Stimulated activated CD4-positive, alpha-beta T cell treated with anti-CD3 and anti-CD28 coated beads, Interleukin-4, amount 100 ng/mL, for 48 hours (primary cell): ENCODE measurements at regions not wholly inside any gene's neighbourhood (a gene's known extent, or its start where the extent isn't known, plus 50 kb on each side); places are given as distances from the start of the nearest gene placed in this dataset.
"Not testable (repeated sequence)": the region's sequence is repeated elsewhere in the genome, so short reads cannot be mapped to it uniquely, and the experiment has no call there.

Experiments used
- DNase-seq, 2 donors: peaks; one replicate each; pipeline ENCODE4 v3.0.0-alpha.2; 2020; ENCODE audit warnings: low read depth in 2 of 2

DNA sequence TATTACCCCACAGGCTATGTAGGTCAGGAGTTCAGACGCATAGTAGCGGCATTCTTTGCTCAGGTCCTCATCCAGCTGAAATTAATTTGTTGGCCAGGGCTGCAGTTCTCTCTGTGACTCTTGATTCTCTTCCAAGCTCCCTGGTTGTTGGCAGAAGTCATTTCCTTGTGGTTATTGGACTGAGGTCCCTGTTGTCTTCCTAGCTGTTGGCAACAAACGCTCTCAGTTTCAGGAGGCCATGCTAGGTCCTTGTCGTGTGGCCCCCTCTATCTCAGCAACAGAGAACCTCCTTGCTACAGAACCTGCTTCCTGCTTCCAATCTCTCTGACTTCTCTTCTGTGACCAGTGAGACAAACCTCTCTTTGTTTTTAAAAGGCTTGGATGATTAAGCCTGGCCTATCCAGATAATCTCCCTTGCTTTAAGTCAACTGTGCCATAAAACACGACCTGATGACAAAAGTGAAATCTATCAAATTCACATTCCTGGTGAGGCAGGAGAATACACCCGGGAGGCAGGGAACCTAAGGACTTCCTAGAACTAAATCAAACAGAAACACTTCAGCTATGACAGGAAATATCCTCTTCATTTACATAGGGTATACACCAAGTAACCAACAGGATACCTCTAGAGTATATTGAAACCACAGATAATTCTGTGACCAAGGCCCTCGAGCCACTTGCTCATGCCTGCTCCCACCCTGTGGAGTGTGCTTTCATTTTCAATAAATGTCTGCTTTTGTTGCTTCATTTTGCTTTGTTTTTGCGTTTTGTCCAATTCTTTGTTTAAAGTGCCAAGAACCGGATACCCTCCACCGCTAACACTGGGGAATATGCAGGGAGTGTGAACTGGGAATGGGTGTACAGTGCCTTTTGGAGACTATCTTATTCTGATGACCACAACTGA is 196.0 kb downstream of the BTBD3 start:
- DNase-seq, result no peak

DNA sequence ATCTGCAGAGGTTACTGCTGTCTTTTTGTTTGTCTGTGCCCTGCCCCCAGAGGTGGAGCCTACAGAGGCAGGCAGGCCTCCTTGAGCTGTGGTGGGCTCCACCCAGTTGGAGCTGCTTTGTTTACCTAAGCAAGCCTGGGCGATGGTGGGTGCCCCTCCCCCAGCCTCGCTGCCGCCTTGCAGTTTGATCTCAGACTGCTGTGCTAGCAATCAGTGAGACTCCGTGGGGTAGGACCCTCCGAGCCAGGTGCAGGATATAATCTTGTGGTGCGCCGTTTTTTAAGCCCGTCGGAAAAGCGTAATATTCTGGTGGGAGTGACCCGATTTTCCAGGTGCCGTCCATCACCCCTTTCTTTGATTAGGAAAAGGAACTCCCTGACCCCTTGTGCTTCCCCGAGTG is 211.4 kb downstream of the BTBD3 start:
- DNase-seq, result not testable (repeated sequence)

DNA sequence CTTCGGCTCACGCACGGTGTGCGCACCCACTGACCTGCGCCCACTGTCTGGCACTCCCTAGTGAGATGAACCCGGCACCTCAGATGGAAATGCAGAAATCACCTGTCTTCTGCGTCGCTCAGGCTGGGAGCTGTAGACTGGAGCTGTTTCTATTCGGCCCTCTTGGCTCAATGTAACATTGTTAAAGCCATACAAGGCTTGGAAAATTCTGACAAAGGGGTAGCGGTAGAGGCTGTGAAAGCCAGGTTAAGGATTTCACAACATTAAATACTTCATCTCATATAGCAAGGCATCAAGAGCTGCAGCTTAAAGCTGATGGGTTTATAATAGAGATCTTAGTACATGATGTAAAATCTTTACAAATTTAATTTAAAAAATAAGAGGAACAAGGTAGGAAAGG is 211.8 kb downstream of the BTBD3 start:
- DNase-seq, result not testable (repeated sequence)

DNA sequence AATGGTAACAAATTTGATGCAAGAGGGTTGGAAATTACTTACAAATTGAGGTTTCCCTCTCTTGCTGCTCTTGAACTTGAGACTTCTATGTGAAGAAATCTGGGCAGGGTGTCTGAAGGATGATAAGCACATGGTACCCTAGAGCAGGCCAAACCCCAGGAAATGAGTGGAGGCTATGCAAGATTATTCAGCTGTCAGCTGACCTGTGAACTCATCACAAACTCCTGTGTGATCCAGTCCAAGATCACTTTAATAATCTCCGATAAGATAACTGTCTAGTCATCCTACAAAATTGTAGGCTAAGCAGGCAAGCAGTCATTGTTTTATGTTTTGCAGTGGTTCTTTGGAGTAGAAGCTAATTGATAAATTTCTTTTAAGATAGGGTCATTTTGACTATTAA is 213.1 kb downstream of the BTBD3 start:
- DNase-seq, result no peak

DNA sequence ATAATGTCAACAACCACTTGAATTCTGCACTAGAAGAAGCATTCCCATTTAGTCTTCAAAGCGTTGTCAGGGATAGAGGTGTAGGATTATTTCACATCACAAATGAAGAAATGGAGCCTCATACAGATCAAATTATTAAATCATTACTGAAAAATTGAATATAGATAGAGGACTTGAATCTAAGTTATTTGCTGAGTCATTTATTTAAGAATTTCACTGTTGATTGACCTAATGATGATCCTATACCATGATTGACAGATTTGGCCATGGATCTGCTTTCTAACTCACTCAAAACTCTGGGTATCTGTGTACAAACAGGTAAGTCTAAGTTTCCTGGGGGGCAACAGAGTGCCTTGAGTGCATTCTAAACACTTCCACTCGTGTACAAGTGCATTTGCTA is 215.9 kb downstream of the BTBD3 start:
- DNase-seq, result no peak

DNA sequence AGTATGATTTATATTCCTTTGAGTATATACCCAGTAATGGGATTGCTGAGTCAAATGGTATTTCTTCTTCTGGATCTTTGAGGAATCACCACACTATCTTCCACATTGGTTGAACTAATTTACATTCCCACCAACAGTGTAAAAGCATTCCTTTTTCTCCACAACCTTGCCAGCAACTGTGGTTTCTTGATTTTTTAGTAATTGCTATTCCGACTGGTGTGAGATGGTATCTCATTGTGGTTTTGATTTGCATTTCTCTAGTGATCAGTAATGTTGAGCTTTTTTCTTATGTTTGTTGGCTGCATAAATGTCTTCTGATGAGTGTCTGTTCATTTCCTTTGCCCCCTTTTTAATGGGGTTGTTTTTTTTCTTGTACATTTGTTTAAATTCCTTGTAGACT is 228.3 kb downstream of the BTBD3 start:
- DNase-seq, result not testable (repeated sequence)

DNA sequence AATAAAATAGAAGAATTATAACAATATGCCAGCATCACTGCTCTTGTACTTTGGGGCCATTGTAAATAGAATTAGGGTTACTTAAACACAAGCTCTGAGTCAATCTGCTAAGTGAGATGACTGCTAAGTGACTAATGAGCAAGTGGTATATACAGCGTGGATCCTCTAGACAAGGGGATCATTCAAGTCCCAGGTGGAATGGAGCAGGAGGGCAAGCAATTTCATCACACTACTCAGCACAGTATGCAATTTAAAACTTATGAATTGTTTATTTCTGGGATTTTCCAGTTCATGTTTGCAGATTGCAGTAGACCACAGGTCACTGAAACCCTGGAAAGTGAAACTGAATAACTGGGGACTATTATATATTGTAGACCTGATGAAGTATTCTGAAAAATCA is 235.3 kb downstream of the BTBD3 start:
- no peak for DNase-seq

DNA sequence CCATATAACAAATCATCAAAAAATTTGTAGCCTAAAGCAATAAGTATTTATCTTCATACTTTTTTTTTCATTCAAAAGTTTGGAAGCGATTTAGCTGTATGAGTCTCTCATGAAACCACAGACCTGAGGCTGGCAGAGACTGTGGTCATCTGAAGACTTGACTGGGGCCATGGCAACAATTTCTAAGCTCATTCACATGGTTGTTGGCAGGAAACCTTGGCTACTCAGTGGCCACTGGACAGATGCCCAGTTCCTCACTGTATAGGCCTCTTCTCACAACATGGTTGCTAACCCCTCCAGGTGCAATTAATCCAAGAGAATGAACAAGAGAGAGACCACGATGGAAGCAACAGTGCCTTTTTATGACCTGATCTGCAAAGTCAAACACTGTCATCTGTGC is 235.9 kb downstream of the BTBD3 start:
- no peak for DNase-seq

DNA sequence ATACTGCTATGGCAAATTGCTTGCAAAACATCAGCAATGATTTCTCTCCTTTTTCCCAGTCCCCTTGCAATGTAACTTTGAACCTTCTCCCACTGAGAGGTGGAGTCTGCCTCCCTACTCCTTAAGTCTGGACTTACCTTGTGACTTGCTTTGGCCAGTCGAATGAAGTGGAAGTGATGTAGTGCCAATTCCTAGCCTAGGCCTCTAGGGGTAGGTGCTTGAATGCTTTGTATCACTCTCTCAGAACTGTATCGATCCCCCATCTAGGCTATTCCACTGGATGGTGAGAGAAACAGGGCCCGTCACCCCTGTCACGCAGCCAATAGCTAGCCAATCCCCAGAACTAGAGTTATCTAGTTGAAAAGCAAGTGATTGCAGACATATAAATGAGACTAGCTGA is 238.6 kb downstream of the BTBD3 start:
- no peak for DNase-seq

DNA sequence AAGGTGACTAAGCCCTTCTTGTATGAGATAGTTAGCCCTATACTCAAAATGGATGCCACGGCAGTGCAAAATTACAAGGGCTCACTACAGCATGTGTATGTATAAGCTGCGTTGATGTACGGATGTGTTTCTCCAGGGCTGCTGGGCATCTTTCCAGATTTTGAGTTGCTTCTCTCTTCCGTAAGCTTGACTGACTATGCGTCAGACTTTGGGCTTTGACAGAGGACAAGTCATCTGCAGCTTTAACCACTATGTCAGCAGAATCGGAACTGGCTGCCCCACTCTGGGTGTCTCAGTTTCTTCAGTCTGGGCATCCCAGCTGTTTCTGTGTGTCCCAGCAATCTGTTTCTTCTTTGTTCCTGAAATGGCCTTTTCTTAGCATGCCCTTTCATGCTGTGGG is 241.6 kb downstream of the BTBD3 start:
- DNase-seq, result no peak

DNA sequence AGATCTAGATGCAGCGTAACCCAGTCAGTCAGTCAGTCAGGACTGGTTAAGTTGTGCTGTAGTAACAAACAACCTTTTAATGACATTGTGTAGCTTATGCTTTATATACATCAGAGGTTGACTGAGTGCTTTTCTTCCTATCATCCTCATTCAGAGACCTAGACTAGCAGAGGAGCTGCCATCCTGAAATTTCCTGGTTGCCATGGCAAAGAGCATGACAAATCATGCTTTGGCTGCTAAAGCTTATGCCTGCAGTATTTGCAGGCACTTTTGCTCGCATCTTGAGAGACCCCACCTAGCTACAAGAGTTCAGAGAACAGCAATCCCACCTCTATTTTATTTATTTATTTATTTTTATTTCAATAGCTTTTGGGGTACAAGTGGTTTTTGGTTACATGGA is 244.0 kb downstream of the BTBD3 start:
- DNase-seq, result no peak

DNA sequence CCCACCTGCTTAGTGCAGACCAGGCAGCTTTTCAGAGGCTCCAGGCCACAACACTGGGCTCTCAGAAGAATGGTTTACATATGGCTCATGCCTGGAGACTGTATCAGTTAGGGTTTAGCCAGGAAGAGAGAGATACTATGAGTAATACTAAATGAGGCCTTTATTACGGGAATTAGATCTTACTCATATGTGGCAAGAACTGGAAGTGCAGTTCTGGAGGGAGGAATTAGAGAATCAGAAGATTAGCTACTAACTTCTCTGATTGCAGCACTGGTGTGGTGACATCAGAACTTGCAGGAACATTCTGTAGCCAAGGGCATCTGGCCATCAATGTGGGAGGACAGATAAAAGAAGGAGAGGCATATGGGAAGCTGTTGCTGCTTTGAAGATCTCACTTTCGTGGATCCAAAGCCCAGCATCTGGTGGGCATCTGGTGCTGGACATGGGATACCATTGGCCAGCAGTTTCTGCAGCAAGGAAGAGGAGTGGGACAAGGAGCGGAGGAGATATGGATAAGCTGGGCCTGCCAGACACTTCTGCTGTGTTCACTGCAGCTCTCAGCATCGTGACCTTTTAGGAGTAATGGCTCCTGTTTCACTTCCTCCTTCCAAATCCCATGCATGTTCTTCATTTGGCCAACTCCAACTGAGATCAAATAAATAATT is 248.5 kb downstream of the BTBD3 start:
- no peak for DNase-seq

DNA sequence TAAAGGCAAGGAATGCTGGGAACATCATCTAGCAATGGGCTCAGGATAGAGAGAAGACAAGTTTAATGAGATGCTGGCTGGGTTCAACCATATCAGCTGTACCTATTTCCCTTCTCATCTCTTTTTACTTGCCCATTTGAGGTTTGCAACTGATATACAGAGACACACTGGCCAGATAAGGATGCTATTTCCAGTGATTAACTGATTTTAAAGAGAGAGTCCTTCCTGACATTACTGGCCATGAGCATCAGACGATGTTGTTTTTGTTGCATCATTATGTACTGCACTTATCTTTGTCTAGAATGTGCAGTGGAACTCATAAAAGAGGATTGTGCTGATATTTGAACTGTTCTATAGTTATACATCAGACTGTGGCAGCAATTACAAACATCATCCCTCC is 252.7 kb downstream of the BTBD3 start:
- DNase-seq, result no peak

DNA sequence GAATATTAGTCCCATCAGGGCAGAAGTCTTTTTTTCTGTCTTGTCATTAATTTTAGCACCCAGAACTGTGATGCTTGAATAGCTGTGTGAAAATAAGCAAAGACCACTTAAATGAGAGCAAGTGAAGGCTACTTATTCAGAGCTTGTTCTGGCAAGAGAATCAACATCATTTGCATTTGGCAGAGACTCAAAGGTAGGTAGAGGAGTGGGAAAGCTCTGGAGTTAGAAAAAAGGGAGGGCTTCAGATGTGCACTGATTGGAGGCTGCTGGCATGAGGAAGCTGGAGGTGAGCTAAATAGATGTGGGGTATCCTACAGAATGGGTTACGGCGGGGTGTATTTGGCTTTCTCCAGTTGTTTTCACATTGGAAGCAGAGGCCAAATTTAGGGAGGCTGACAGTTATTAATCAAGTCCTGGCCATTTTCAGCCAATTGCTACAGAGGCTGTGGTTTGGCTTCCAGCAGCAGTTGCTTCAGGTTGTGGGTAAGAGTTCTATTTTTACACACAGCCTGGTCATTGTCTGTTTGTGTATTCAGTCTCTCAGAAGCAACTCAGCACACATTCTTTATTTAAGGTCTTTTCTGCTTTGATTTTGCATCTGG is 254.3 kb downstream of the BTBD3 start:
- DNase-seq, result no peak

DNA sequence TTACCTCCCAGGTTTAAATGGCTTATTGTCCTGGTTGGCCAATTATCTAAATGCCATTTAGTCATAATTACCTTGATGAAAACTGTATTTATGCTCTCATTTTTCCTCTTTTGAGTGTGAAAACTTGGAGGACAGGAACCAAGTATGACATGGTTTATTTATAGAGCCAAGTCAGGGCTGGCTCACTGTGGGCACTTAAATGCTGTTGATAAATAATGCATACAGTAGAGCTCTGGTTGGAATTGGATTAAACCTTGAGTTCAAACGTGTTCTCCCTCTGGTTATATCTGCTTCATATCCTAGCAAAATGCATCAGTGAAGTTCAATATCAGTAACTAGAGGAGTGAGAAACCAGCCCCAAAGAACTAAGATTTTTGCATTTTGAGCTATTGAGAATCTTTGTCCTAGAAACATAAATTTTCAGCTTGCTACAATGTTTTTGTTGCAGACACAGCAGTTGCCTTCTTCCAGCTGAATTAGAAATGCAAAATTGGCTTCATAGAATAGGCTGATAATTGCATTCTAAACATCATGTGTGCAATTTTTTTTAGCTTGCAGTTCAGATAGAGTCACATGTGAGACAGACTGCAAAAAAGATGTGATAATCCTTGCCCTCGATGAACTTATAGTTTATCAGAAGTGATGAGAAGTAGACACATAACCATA is 255.8 kb downstream of the BTBD3 start:
- no peak for DNase-seq

DNA sequence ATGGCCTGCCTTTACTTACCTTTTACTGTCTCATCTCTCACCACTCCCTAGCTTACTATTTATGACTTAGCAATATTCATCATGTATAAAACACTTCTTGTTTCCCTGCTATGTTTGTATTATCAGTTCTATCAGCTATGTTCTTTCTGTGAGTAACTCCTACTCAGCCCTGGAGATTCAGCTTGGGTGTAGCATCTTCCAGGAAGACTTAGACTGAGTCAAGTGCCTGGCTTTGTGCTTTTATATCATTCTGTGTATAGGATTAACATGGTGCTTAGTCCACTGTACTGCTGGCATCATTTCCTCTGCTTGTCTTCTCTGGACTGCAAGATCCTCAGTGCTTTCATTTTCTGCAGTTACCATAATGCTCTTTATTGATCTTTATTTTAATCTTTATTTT is 257.8 kb downstream of the BTBD3 start:
- DNase-seq, result no peak

DNA sequence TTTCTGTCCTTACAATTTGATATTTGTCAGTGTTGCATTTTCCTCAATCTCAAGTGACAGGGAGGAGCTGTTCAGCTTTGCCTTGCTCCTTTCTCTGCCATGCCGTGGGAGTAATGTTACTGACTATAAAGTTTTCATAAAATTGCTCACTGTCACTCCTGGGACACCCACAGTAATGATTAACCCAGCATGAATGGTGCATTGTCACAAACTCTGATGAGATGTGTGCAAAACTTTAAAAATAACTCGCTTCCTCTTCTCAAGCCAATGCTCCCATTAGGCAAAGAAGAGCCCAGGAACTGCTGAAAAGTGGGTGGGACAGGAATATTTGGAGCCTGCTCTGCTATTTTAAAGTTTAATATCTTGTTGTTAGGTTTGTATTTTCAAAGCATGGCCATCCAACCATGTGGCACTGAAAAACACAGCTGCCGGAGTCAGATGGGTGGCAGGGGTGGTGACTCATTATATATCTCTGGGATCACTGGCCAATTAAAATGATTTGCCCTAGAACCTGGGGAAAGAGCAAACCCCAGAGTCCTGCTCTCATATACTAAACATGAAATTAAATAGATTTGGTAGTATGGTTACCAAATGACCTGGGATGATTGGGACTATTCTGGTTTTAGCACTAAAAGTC is 260.1 kb downstream of the BTBD3 start:
- no peak for DNase-seq

DNA sequence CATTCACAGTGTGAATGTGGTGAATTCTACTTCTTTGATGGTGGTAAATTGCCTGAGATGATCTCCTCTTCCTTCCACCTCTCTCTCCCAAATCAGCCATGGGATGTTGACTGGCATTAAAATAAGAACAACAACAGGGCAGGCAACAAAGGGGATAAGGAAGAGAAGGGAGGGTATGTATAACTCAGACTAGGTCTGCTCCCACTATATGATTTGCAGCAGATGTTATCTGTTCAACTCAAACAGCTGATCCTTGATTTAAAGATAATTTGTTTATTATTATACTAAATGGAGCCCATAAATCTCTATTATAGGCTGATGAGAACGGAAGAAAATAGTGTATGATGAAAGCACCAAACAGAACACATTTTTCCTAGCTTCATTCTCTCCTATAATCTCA is 262.0 kb downstream of the BTBD3 start:
- DNase-seq, result no peak

DNA sequence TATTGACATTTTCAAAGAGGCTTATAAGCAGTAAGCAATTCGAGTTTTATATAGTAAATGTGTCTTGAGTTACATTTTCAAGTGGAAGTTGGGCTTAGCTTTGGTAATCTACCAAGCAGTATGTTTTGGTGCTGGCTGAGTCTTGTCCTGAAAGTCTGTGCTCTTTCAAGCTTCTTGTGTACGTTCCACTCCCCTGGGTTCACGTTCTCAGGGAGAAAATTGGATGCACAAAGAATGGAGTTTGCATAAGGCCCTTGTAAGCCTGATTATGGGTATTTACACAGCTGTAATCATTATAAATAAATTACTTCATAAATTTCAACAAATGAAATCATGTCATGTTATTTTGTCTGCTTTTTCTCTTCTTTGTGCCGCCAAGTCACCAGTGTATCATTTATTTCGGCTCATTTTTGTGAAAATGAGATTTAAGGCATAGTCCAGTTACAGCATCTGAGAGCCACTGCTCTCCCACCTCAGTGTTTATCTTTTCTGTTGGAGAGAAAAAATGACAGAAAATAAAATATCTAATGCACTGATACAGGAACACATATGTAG is 262.5 kb downstream of the BTBD3 start:
- DNase-seq, result no peak

DNA sequence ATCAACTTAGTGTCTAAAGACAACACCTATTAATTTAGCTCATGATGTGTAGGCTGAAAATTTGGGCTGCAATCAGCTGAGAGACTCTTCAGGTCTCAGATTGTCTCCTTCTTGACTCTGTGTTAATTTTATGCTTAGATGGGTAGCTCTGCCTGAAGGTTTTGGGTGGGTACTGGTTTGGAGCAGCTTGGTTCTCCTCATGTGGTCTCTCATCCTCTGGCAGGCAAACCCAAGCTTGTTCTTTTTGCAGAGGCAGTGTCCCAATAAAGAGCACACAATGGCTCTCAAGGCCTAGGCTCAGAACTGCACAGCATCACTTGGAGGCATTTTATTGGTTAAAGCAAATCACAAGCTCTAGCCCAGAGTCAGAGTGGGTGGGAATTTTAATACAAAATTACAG is 280.6 kb downstream of the BTBD3 start:
- no peak for DNase-seq

DNA sequence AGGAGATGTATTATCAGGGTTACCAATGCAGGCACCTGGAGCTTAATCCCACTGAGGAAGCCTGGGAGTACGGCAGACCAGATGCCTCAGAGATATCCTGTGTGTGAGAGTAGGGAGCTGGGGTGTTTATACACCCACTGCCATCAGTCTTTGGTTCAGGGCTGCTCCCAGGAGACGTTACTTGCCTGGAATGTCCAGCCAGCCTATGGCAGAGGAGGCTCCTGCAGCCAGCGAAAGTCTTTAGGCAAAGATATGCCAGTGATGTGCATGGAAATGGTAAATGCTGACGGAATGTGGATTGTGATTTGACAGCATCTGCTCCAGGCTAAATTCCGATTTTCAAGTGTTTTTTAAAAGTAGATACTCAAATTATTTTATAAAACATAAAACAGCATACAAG is 282.0 kb downstream of the BTBD3 start:
- DNase-seq, result no peak
